BE2C (cell line): ENCODE measurements at regions not wholly inside any gene's neighbourhood (a gene's known extent, or its start where the extent isn't known, plus 50 kb on each side); places are given as distances from the start of the nearest gene placed in this dataset.

Experiments used
- DNase-seq: peaks from one replicate; pipeline ENCODE4 v3.0.0-alpha.2; 2020
- H3K27me3 ChIP-seq: fragments of 250-450 bp; sonication (Bioruptor Pico); 2 replicates; pipeline ENCODE4 v1.5.1; 2020; ENCODE audit warnings: mild to moderate bottlenecking
- H3K36me3 ChIP-seq: fragments of 250-450 bp; sonication (Bioruptor Pico); 2 replicates; pipeline ENCODE4 v1.5.1; 2020; ENCODE audit warnings: mild to moderate bottlenecking
- H3K4me1 ChIP-seq: fragments of 250-450 bp; sonication (Bioruptor Pico); 2 replicates; pipeline ENCODE4 v1.5.1; 2020
- H3K4me3 ChIP-seq: 2 replicates; pipeline ENCODE4 v1.5.1; 2011; ENCODE audit warnings: low read depth, low read length
- H3K9me3 ChIP-seq: fragments of 250-450 bp; sonication (Bioruptor Pico); 2 replicates; pipeline ENCODE4 v1.5.1; 2020
- CTCF ChIP-seq: IDR thresholded peaks from 2 replicates; pipeline ENCODE4 v1.5.1; 2012; ENCODE audit warnings: mild to moderate bottlenecking, low read depth, low read length

- no peak for TF ChIP-seq CTCF
- H3K4me1 ChIP-seq, result no peaks in the 10 kb centered on the region
- no peaks in the 10 kb centered on the region for H3K9me3 ChIP-seq
- no peak for DNase-seq
- H3K4me3 ChIP-seq, result no peak overlapping the region
- H3K27me3 ChIP-seq, result no peaks in the 10 kb centered on the region
- no peaks in the 10 kb centered on the region for H3K36me3 ChIP-seq
These were observed 156.2 kb upstream of the MGMT start for GRCh38 chr10:129310881-129311280.

GRCh38 chr10:129319934-129320333 lies 147.1 kb upstream of the MGMT start:
- peaks cover 10% of the 10 kb centered on the region for H3K4me1 ChIP-seq
- no peaks in the 10 kb centered on the region for H3K9me3 ChIP-seq
- no peaks in the 10 kb centered on the region for H3K36me3 ChIP-seq
- no peaks in the 10 kb centered on the region for H3K27me3 ChIP-seq
- no peak for DNase-seq
- no peak for TF ChIP-seq CTCF
- H3K4me3 ChIP-seq, result no peak overlapping the region

- Histone ChIP-seq H3K9me3 (no peaks in the 10 kb centered on the region), H3K27me3 (no peaks in the 10 kb centered on the region), H3K4me1 (peaks cover 10% of the 10 kb centered on the region), H3K4me3 (no peak overlapping the region), H3K36me3 (no peaks in the 10 kb centered on the region)
- no peak for DNase-seq
- TF ChIP-seq CTCF, result no peak
These were observed 146.7 kb upstream of the MGMT start for GRCh38 chr10:129320340-129320739.

GRCh38 chr10:129321727-129322126 lies 145.3 kb upstream of the MGMT start:
- Histone ChIP-seq H3K9me3 (no peaks in the 10 kb centered on the region), H3K36me3 (no peaks in the 10 kb centered on the region), H3K4me1 (peaks cover 10% of the 10 kb centered on the region), H3K27me3 (no peaks in the 10 kb centered on the region), H3K4me3 (no peak overlapping the region)
- no peak for TF ChIP-seq CTCF
- no peak for DNase-seq

DNA sequence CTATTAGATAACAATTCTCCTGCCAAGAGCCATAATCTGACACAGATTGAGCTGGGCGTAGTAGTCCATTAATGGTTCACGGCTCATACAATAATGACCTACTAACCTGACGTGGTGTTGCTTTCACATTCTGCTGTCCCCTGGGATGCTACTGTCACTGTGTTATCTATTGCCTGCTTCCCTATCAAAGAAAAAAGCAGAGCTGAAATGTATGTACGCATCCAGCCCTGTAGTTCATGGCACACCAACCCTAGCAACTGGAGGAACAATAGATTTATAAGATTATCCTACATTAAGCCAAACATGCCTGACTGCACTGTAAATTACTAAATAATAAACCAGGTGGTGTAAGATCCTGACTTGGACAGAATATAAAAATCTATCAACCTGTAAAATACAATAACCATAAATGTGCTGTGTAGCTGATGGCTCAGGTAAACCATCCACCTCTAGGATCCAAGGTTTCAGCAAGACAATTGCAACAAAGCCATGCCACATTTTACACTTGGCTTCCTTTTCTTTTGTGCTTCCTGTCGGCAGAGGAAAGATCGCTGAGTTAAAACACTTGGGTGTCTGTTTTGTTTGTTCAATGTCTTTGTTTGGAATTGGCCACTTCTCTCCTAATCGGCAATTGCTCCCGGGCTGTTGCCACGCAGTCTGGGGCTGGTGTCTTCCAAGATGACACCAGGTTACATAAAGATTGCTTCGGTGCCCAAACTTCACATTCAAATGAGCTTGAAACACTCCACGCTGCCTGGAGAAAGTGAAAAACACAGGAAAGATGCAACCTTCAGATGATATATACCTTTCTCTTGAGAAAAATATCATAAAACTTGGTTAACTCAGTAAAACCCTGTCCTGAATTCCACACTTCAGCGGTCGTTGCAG lies 143.9 kb upstream of the MGMT start:
- peaks cover 10% of the 10 kb centered on the region for H3K4me1 ChIP-seq
- peak; percentile 44 for DNase-seq
- peak overlapping the region; percentile 42 for H3K4me3 ChIP-seq
- H3K36me3 ChIP-seq, result no peaks in the 10 kb centered on the region
- H3K27me3 ChIP-seq, result no peaks in the 10 kb centered on the region
- TF ChIP-seq CTCF, result no peak
- no peaks in the 10 kb centered on the region for H3K9me3 ChIP-seq

DNA sequence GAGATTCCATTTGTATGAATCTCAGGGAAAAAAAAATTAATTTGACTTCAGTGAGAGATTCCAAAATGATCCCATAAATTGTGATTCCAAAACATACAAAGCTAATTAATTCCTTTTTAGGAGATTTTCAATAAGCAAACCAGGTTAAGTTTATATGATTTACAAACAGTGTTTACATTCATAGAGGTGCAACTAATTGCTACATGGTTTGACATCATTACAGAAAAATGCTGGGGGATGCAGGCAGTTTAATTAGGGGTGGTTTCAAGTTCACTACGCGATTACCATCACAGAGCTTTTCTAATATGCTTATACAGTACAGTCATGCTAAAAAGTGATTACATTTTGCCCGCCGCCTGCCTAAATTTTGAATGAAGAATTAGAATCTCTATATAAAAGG lies 143.2 kb upstream of the MGMT start:
- Histone ChIP-seq H3K27me3 (no peaks in the 10 kb centered on the region), H3K36me3 (no peaks in the 10 kb centered on the region), H3K4me1 (peaks cover 10% of the 10 kb centered on the region), H3K9me3 (no peaks in the 10 kb centered on the region), H3K4me3 (no peak overlapping the region; the same call in 1 of the 2 replicates)
- no peak for DNase-seq
- no peak for TF ChIP-seq CTCF
